GM21528 (cell line): ENCODE measurements at regions not wholly inside any gene's neighbourhood (a gene's known extent, or its start where the extent isn't known, plus 50 kb on each side); places are given as distances from the start of the nearest gene placed in this dataset.

ENCODE experiments used
- ATAC-seq: cut with Tn5 transposase; IDR thresholded peaks from one replicate; pipeline ENCODE4 v1.9.1; 2021; ENCODE audit warnings: mild to moderate bottlenecking, moderate library complexity; ENCODE audit not compliant: unreplicated experiment, low FRiP score

- no peak for ATAC-seq
Observed at GRCh38 chr6:104522533-104522932, 337.2 kb downstream of the HACE1 start.

GRCh38 chr6:104521176-104521575 lies 338.5 kb downstream of the HACE1 start:
- ATAC-seq, result no peak

GRCh38 chr6:104519566-104519965 lies 340.2 kb downstream of the HACE1 start:
- no peak for ATAC-seq

GRCh38 chr6:104509355-104509754 lies 350.4 kb downstream of the HACE1 start:
- no peak for ATAC-seq

- no peak for ATAC-seq
Observed at GRCh38 chr6:104506429-104506828, 353.3 kb downstream of the HACE1 start.

- no peak for ATAC-seq
Observed at GRCh38 chr6:104505838-104506237, 353.9 kb downstream of the HACE1 start.

- ATAC-seq, result no peak
Observed at GRCh38 chr6:104500265-104500664, 359.5 kb downstream of the HACE1 start.

- ATAC-seq, result no peak
Observed at GRCh38 chr6:104486035-104486434, 373.7 kb downstream of the HACE1 start.

GRCh38 chr6:104484626-104485025 lies 375.1 kb downstream of the HACE1 start:
- no peak for ATAC-seq

GRCh38 chr6:104484191-104484590 lies 375.5 kb downstream of the HACE1 start:
- no peak for ATAC-seq

GRCh38 chr6:104483225-104483834 lies 376.4 kb downstream of the HACE1 start:
- no peak for ATAC-seq

- no peak for ATAC-seq
Observed at GRCh38 chr6:104477569-104477968, 382.1 kb downstream of the HACE1 start.

- ATAC-seq, result no peak
Observed at GRCh38 chr6:104473021-104473429, 386.7 kb downstream of the HACE1 start.

- no peak for ATAC-seq
Observed at GRCh38 chr6:104472021-104472901, 387.5 kb downstream of the HACE1 start.

GRCh38 chr6:104466306-104466705 lies 393.4 kb downstream of the HACE1 start:
- no peak for ATAC-seq

- ATAC-seq, result no peak
Observed at GRCh38 chr6:104462811-104463599, 396.7 kb downstream of the HACE1 start.

GRCh38 chr6:104460738-104461483 lies 398.8 kb downstream of the HACE1 start:
- no peak for ATAC-seq

GRCh38 chr6:104459543-104459942 lies 400.2 kb downstream of the HACE1 start:
- ATAC-seq, result no peak

- ATAC-seq, result no peak
Observed at GRCh38 chr6:104449918-104450317, 409.8 kb downstream of the HACE1 start.
